Smooth muscle cell (in vitro differentiated cells): ENCODE measurements at regions not wholly inside any gene's neighbourhood (a gene's known extent, or its start where the extent isn't known, plus 50 kb on each side); places are given as distances from the start of the nearest gene placed in this dataset.
"Not testable (repeated sequence)": the region's sequence is repeated elsewhere in the genome, so short reads cannot be mapped to it uniquely, and the experiment has no call there.

Experiments
- DNase-seq: peaks from one replicate; lab custom pipeline; 2025; ENCODE audit not compliant: unreplicated experiment; lab: John Stamatoyannopoulos, UW
- H2AFZ ChIP-seq: fragments of 200-600 bp; sonication (generic); 2 replicates; pipeline ENCODE4 v1.6.0; 2016; ENCODE audit warnings: antibody characterized with exemption, low read depth, mild to moderate bottlenecking
- H3F3A ChIP-seq: fragments of 200-600 bp; sonication (generic); 2 replicates; pipeline ENCODE4 v1.6.0; 2017; ENCODE audit warnings: antibody characterized with exemption, low read depth
- H3K27ac ChIP-seq: fragments of 200-600 bp; sonication (generic); 2 replicates; pipeline ENCODE4 v1.5.1; 2016; ENCODE audit warnings: low read depth, mild to moderate bottlenecking
- H3K27me3 ChIP-seq: fragments of 200-600 bp; sonication (generic); 2 replicates; pipeline ENCODE4 v1.6.1; 2016; ENCODE audit warnings: low read depth, mild to moderate bottlenecking
- H3K36me3 ChIP-seq: fragments of 200-600 bp; sonication (generic); 2 replicates; pipeline ENCODE4 v1.5.1; 2016; ENCODE audit warnings: low read depth
- H3K4me1 ChIP-seq: fragments of 200-600 bp; sonication (generic); 2 replicates; pipeline ENCODE4 v1.5.1; 2016; ENCODE audit warnings: low read depth
- H3K4me2 ChIP-seq: fragments of 200-600 bp; sonication (generic); 2 replicates; pipeline ENCODE4 v1.6.0; 2016; ENCODE audit warnings: mild to moderate bottlenecking
- H3K4me3 ChIP-seq: fragments of 200-600 bp; sonication (generic); 2 replicates; pipeline ENCODE4 v1.5.1; 2016; ENCODE audit warnings: mild to moderate bottlenecking
- H3K79me2 ChIP-seq: fragments of 200-600 bp; sonication (generic); 2 replicates; pipeline ENCODE4 v1.6.0; 2016; ENCODE audit warnings: low read depth, mild to moderate bottlenecking
- H3K9ac ChIP-seq: fragments of 200-600 bp; sonication (generic); 2 replicates; pipeline ENCODE4 v1.6.0; 2016; ENCODE audit warnings: low read depth
- H3K9me3 ChIP-seq: fragments of 200-600 bp; sonication (generic); replicated peaks from 2 replicates; pipeline ENCODE4 v1.5.1; 2016; ENCODE audit warnings: low read depth
- H4K20me1 ChIP-seq: fragments of 200-600 bp; sonication (generic); 2 replicates; pipeline ENCODE4 v1.6.0; 2016; ENCODE audit warnings: low read depth
- CTCF ChIP-seq: fragments of 200-600 bp; sonication (generic); IDR thresholded peaks from 2 replicates; pipeline ENCODE4 v1.5.1; 2017; ENCODE audit warnings: borderline replicate concordance, mild to moderate bottlenecking, antibody characterized with exemption; ENCODE audit not compliant: insufficient read depth, poor library complexity, severe bottlenecking
- WGBS: methylation state at CpG from one replicate; pipeline ENCODE4 v1.1.7; 2016; ENCODE audit warnings: low lambda C conversion rate; 5-methylcytosine and 5-hydroxymethylcytosine counted together

GRCh38 chr17:54608634-54609155, 292.0 kb upstream of the TOM1L1 start:
- Histone ChIP-seq H3K27ac (no peak overlapping the region), H3K9me3 (no peaks in the 10 kb centered on the region), H3K79me2 (no peaks in the 10 kb centered on the region), H3K36me3 (no peaks in the 10 kb centered on the region), H3K4me1 (no peaks in the 10 kb centered on the region), H3K4me3 (no peak overlapping the region), H3K9ac (no peak overlapping the region), H3K4me2 (no peak overlapping the region), H3F3A (no peaks in the 10 kb centered on the region), H2AFZ (no peak overlapping the region), H4K20me1 (no peaks in the 10 kb centered on the region), H3K27me3 (no peaks in the 10 kb centered on the region)
- no peak for DNase-seq
- no peak for TF ChIP-seq CTCF
- WGBS, result 60% methylated on average over 1 of the region's 1 CpG

GRCh38 chr17:54620399-54620978, 280.2 kb upstream of the TOM1L1 start:
- no peaks in the 10 kb centered on the region for H3F3A ChIP-seq
- TF ChIP-seq CTCF, result no peak

GRCh38 chr17:54623746-54624145, 276.9 kb upstream of the TOM1L1 start:
- no peak overlapping the region for H3K9ac ChIP-seq
- H4K20me1 ChIP-seq, result no peaks in the 10 kb centered on the region
- no peak overlapping the region for H3K4me2 ChIP-seq
- no peak overlapping the region for H2AFZ ChIP-seq
- H3K79me2 ChIP-seq, result no peaks in the 10 kb centered on the region
- TF ChIP-seq CTCF, result no peak
- H3K27ac ChIP-seq, result no peak overlapping the region
- H3F3A ChIP-seq, result no peaks in the 10 kb centered on the region
- H3K4me3 ChIP-seq, result no peak overlapping the region
- WGBS, result 78% methylated on average over 6 of the region's 6 CpGs
- DNase-seq, result no peak
- H3K4me1 ChIP-seq, result peaks cover 10% of the 10 kb centered on the region
- no peaks in the 10 kb centered on the region for H3K27me3 ChIP-seq
- no peaks in the 10 kb centered on the region for H3K9me3 ChIP-seq
- H3K36me3 ChIP-seq, result no peaks in the 10 kb centered on the region

More at GRCh38 chr17:54620399-54620978, 280.2 kb upstream of the TOM1L1 start:
- 86% methylated on average over 2 of the region's 2 CpGs for WGBS
- Histone ChIP-seq H3K9me3 (no peaks in the 10 kb centered on the region), H2AFZ (no peak overlapping the region), H3K4me1 (no peaks in the 10 kb centered on the region), H3K27me3 (no peaks in the 10 kb centered on the region), H3K4me2 (no peak overlapping the region), H3K9ac (no peak overlapping the region), H3K79me2 (no peaks in the 10 kb centered on the region), H3K36me3 (no peaks in the 10 kb centered on the region), H3K4me3 (no peak overlapping the region), H3K27ac (no peak overlapping the region), H4K20me1 (no peaks in the 10 kb centered on the region)
- DNase-seq, result no peak

- no peaks in the 10 kb centered on the region for H4K20me1 ChIP-seq
- peaks cover 10% of the 10 kb centered on the region for H3K4me1 ChIP-seq
- H3K27me3 ChIP-seq, result no peaks in the 10 kb centered on the region
- H3K27ac ChIP-seq, result no peak overlapping the region
- H3K4me3 ChIP-seq, result no peak overlapping the region
- no peaks in the 10 kb centered on the region for H3F3A ChIP-seq
- no peaks in the 10 kb centered on the region for H3K79me2 ChIP-seq
- no peak overlapping the region for H3K4me2 ChIP-seq
- no peaks in the 10 kb centered on the region for H3K9me3 ChIP-seq
- no peak overlapping the region for H2AFZ ChIP-seq
- H3K36me3 ChIP-seq, result no peaks in the 10 kb centered on the region
- DNase-seq, result no peak
- WGBS, result 60% methylated on average over 2 of the region's 2 CpGs
- no peak overlapping the region for H3K9ac ChIP-seq
- TF ChIP-seq CTCF, result no peak
These were observed 274.4 kb upstream of the TOM1L1 start for GRCh38 chr17:54626146-54626703.

- 90% methylated on average over 6 of the region's 6 CpGs for WGBS
- not testable (repeated sequence) for H3K4me2 ChIP-seq
These were observed 261.2 kb upstream of the TOM1L1 start for GRCh38 chr17:54639426-54639825.

More at GRCh38 chr17:54639426-54639825, 261.2 kb upstream of the TOM1L1 start:
- not testable (repeated sequence) for H3K27me3 ChIP-seq, H2AFZ ChIP-seq, H3K4me3 ChIP-seq, H3K36me3 ChIP-seq, H3F3A ChIP-seq, DNase-seq, H3K9ac ChIP-seq, H3K4me1 ChIP-seq, H4K20me1 ChIP-seq, H3K79me2 ChIP-seq, H3K27ac ChIP-seq, H3K9me3 ChIP-seq
